GM12878 (cell line): ENCODE measurements at regions not wholly inside any gene's neighbourhood (a gene's known extent, or its start where the extent isn't known, plus 50 kb on each side); places are given as distances from the start of the nearest gene placed in this dataset.
A peak's percentile ranks its signal among the peaks of the same experiment; 100 is the strongest.

Experiments
- ATAC-seq: fragments of 200-7000 bp; cut with Tn5 transposase; 3 replicates; pipeline ENCODE4 v1.9.1; 2020; ENCODE audit warnings: mild to moderate bottlenecking, moderate library complexity
- BruUV-seq: library from RNA; stranded (reverse); fragments of 400-500 nt; replicated peaks from 2 replicates; lab custom pipeline; 2021; lab: Mats Ljungman, UMichigan
- CTCF ChIA-PET: fragments of 300-600 bp; sonication (Branson Sonifier 250); formaldehyde crosslinking; extraction: SDS; loops from one replicate; lab custom pipeline; 2021; ENCODE audit warnings: inconsistent platforms; lab: Yijun Ruan, JAX
- POLR2A ChIA-PET: fragments of 350-600 bp; formaldehyde crosslinking; extraction: SDS; loops from one replicate; lab custom pipeline; 2021; ENCODE audit warnings: inconsistent platforms; lab: Charles Lee
- RAD21 ChIA-PET: fragments of 300-600 bp; sonication (Branson Sonifier 250); formaldehyde crosslinking; loops from one replicate; lab custom pipeline; 2023; ENCODE audit warnings: antibody characterized with exemption; ENCODE audit not compliant: unreplicated experiment; lab: Charles Lee
- SMC1A ChIA-PET: fragments of 300-600 bp; sonication (Branson Sonifier 250); formaldehyde crosslinking; loops from one replicate; lab custom pipeline; 2023; ENCODE audit not compliant: unreplicated experiment, uncharacterized antibody; lab: Charles Lee
- DNase-seq: peaks from one replicate; pipeline ENCODE4 v3.0.0-alpha.2; 2011; ENCODE audit warnings: low read depth, low spot score
- FAIRE-seq: peaks from 3 replicates; lab custom pipeline; 2011; peaks lifted over from hg19 to GRCh38; lab: Jason Lieb, UNC
- H2AFZ ChIP-seq: 2 replicates; pipeline ENCODE4 v1.6.0; 2011; ENCODE audit warnings: low read depth, low read length, control low read depth; ENCODE audit not compliant: control insufficient read depth
- H3K27ac ChIP-seq: 2 replicates; pipeline ENCODE4 v1.5.1; 2011; ENCODE audit warnings: control low read depth; ENCODE audit not compliant: control insufficient read depth, insufficient read depth
- H3K27me3 ChIP-seq, 2 experiments: replicated peaks in 1 of 2; 2 replicates each; pipeline versions ENCODE4 v1.6.0 to v1.6.1; 2011; ENCODE audit warnings: low read length in 1 of 2; ENCODE audit not compliant: control insufficient read depth in 2 of 2, insufficient read depth in 2 of 2
- H3K36me3 ChIP-seq, 2 experiments: 2 replicates each; pipeline ENCODE4 v1.5.1; 2011; ENCODE audit warnings: low read length in 1 of 2; ENCODE audit not compliant: control insufficient read depth in 2 of 2, insufficient read depth in 2 of 2
- H3K4me1 ChIP-seq: 2 replicates; pipeline ENCODE4 v1.6.1; 2011; ENCODE audit warnings: mild to moderate bottlenecking, low read length, moderate library complexity, mixed read lengths; ENCODE audit not compliant: control insufficient read depth, insufficient read depth
- H3K4me2 ChIP-seq: 2 replicates; pipeline ENCODE4 v1.6.0; 2011; ENCODE audit warnings: control low read depth; ENCODE audit not compliant: control insufficient read depth, insufficient read depth
- H3K4me3 ChIP-seq: fragments of 200-600 bp; sonication (generic); 2 replicates; pipeline ENCODE4 v1.5.1; 2016
- H3K79me2 ChIP-seq: 2 replicates; pipeline ENCODE4 v1.6.0; 2011; ENCODE audit warnings: low read length; ENCODE audit not compliant: control insufficient read depth, insufficient read depth
- H3K9ac ChIP-seq: 2 replicates; pipeline ENCODE4 v1.8.0; 2011; ENCODE audit warnings: low read length, control low read depth, mixed read lengths; ENCODE audit not compliant: control insufficient read depth, insufficient read depth
- H3K9me3 ChIP-seq: replicated peaks from 3 replicates; pipeline ENCODE4 v1.5.1; 2011; ENCODE audit warnings: mild to moderate bottlenecking, low read length; ENCODE audit not compliant: control insufficient read depth, insufficient read depth
- H4K20me1 ChIP-seq: 2 replicates; pipeline ENCODE4 v1.6.0; 2011; ENCODE audit not compliant: control insufficient read depth, insufficient read depth
- BHLHE40 ChIP-seq, 2 experiments: fragments of 450-650 bp in 1 of 2; IDR thresholded peaks; 2 replicates each; pipeline ENCODE4 v1.6.1; 2011 to 2017; ENCODE audit warnings: low read depth in 2 of 2, borderline replicate concordance in 1 of 2, improper control_type of control experiment in 1 of 2, low read length in 1 of 2, mild to moderate bottlenecking in 1 of 2
- MEF2A ChIP-seq: IDR thresholded peaks from 2 replicates; pipeline ENCODE4 v1.6.1; 2011; ENCODE audit warnings: low read depth, mild to moderate bottlenecking, low read length, moderate library complexity; ENCODE audit not compliant: insufficient read depth
- RCOR1 ChIP-seq: conservative IDR thresholded peaks from 2 replicates; pipeline ENCODE4 v1.6.1; 2012; ENCODE audit warnings: low read depth, low read length, improper control_type of control experiment
- SIX5 ChIP-seq: IDR thresholded peaks from 2 replicates; pipeline ENCODE4 v1.6.1; 2011; ENCODE audit warnings: mild to moderate bottlenecking, low read depth, low read length, moderate library complexity; ENCODE audit not compliant: severe bottlenecking
- SMARCA5 ChIP-seq: fragments of 450-650 bp; IDR thresholded peaks from 2 replicates; pipeline ENCODE4 v1.6.1; 2017; ENCODE audit warnings: mild to moderate bottlenecking
- SPI1 ChIP-seq: IDR thresholded peaks from 2 replicates; pipeline ENCODE4 v1.6.1; 2011; ENCODE audit warnings: low read depth, mild to moderate bottlenecking, low read length, moderate library complexity, borderline replicate concordance; ENCODE audit not compliant: insufficient read depth
- YBX1 ChIP-seq: fragments of 450-650 bp; IDR thresholded peaks from 2 replicates; pipeline ENCODE4 v1.6.1; 2016; ENCODE audit warnings: antibody characterized with exemption
- ZSCAN29 ChIP-seq: fragments of 450-650 bp; IDR thresholded peaks from 2 replicates; pipeline ENCODE4 v1.6.1; 2017; ENCODE audit warnings: mild to moderate bottlenecking, moderate library complexity
- WGBS: methylation state at CpG from one replicate; pipeline ENCODE4 v1.1.6; 2016; ENCODE audit warnings: low lambda C conversion rate; ENCODE audit not compliant: insufficient replicate concordance, insufficient coverage; ENCODE audit errors: missing lambda C conversion rate; 5-methylcytosine and 5-hydroxymethylcytosine counted together
- in situ Hi-C: fragments of 300-500 bp; cut with MboI; formaldehyde crosslinking; loops from 9 replicates; pipeline ENCODE4 v1.14.3; 2018; ENCODE audit warnings: mixed read lengths
- intact Hi-C: fragments of 100-400 bp; cut with micrococcal nuclease; formaldehyde crosslinking; loops from one replicate; pipeline ENCODE4 v1.14.2; 2022; ENCODE audit not compliant: unreplicated experiment
- TF ChIP-seq, protein P1 (sequence below), 3 experiments: IDR thresholded peaks in 2 of 3; conservative IDR thresholded peaks in 1 of 3; 2 replicates each; pipeline ENCODE4 v1.5.1; 2011; ENCODE audit warnings: low read depth in 3 of 3, low read length in 3 of 3, mild to moderate bottlenecking in 3 of 3, control low read depth in 2 of 3, moderate library complexity in 2 of 3, inconsistent platforms in 1 of 3, mixed read lengths in 1 of 3; ENCODE audit not compliant: control insufficient read depth in 2 of 3, insufficient read depth in 1 of 3; ENCODE audit errors: extremely low read depth in 1 of 3
- TF ChIP-seq, protein P2 (sequence below): fragments of 450-650 bp; IDR thresholded peaks from 2 replicates; pipeline ENCODE4 v1.6.1; 2018; ENCODE audit warnings: mild to moderate bottlenecking, low read depth, moderate library complexity; ENCODE audit not compliant: partially characterized antibody

GRCh38 chr5:97545886-97546535 lies 363.0 kb upstream of the RIOK2 start:
- in situ Hi-C loops (no loop called here), intact Hi-C loops (loop anchor here (5.0 to 10.0 kb wide), 4 partner anchors 189 to 1279 kb away; partner anchors contain the start of gene RGMB)
- ChIA-PET CTCF (interaction anchor here (0.6 to 4.8 kb wide), 3 partner anchors 12 to 127 kb away, joined by 3 to 33 read pairs (median 4); no protein-coding TSS in a partner anchor), RAD21 (interaction anchor here (0.7 kb wide), 1 partner anchor 12 kb away, joined by 3 read pairs; no protein-coding TSS in a partner anchor), SMC1A (interaction anchor here (1.3 to 2.3 kb wide), 2 partner anchors 12 to 16 kb away, joined by 4 to 12 read pairs; no protein-coding TSS in a partner anchor), POLR2A (interaction anchor here (0.7 kb wide), 1 partner anchor 444 kb away, joined by 8 read pairs; no protein-coding TSS in a partner anchor)
- Histone ChIP-seq H2AFZ (no peak overlapping the region), H3K79me2 (no peaks in the 10 kb centered on the region), H3K27me3 (no peaks in the 10 kb centered on the region), H3K9me3 (peaks cover 3% of the 10 kb centered on the region; the same call in 2 of the 3 replicates), H3K9ac (no peak overlapping the region), H3K4me2 (no peak overlapping the region), H3K4me1 (peaks cover 11% of the 10 kb centered on the region), H3K27ac (no peak overlapping the region), H4K20me1 (no peaks in the 10 kb centered on the region), H3K36me3 (no peaks in the 10 kb centered on the region), H3K4me3 (no peak overlapping the region)
- FAIRE-seq (no peak), DNase-seq (no peak), ATAC-seq (no peak)
- no peak for TF ChIP-seq SMARCA5
- peak; percentile 3; the same call in 1 of the 2 replicates for TF ChIP-seq SPI1
- 70% methylated on average over 2 of the region's 2 CpGs for WGBS
- no TSS peak for BruUV-seq

DNA sequence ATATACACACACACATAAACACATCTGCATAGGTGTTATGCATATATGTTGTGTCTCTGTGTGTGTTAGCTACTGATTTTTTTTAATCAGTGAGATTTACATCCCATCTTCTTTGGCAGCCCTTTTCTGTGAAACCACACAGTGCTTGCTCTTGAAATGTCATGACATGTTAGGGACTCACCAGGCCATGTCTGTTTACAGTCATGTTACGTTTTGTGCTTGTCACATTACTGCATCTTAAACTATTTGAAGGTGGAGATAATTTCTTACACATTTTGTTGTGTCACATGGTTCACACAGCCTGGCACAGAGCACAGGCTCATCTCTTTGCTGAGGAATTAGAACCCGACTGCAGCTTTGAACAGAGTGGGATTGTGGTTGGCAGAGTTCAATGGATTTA lies 364.4 kb upstream of the RIOK2 start:
- no peak overlapping the region for H2AFZ ChIP-seq
- ChIA-PET POLR2A (no interaction called here), RAD21 (no interaction called here), CTCF (interaction anchor here (4.8 kb wide), 1 partner anchor 13 kb away, joined by 33 read pairs; no protein-coding TSS in a partner anchor), SMC1A (interaction anchor here (1.2 to 2.3 kb wide), 2 partner anchors 13 to 16 kb away, joined by 4 to 12 read pairs; no protein-coding TSS in a partner anchor)
- no peaks in the 10 kb centered on the region for H3K36me3 ChIP-seq
- intact Hi-C loops (loop anchor here (5.0 to 10.0 kb wide), 4 partner anchors 190 to 1277 kb away; partner anchors contain the start of gene RGMB), in situ Hi-C loops (no loop called here)
- BruUV-seq = no TSS peak
- no peaks in the 10 kb centered on the region for H3K27me3 ChIP-seq
- 83% methylated on average over 2 of the region's 2 CpGs for WGBS
- H3K79me2 ChIP-seq = no peaks in the 10 kb centered on the region
- FAIRE-seq = no peak
- H3K4me1 ChIP-seq = peaks cover 11% of the 10 kb centered on the region
- H3K4me3 ChIP-seq = no peak overlapping the region
- H3K4me2 ChIP-seq = no peak overlapping the region
- H3K9ac ChIP-seq = no peak overlapping the region
- H3K9me3 ChIP-seq = peaks cover 3% of the 10 kb centered on the region; the same call in 2 of the 3 replicates
- no peaks in the 10 kb centered on the region for H4K20me1 ChIP-seq
- no peak for ATAC-seq
- no peak overlapping the region for H3K27ac ChIP-seq
- DNase-seq = no peak
- TF ChIP-seq RCOR1 (no peak), MEF2A (no peak), YBX1 (no peak), SIX5 (no peak), ZSCAN29 (no peak), SMARCA5 (no peak), BHLHE40 (IDR thresholded peaks at IDR 0.05; ENCODE audit: borderline replicate concordance in 1 of 2, low read depth in 2 of 2, low read length in 1 of 2) (no peak)
- TF ChIP-seq, protein P1, sequence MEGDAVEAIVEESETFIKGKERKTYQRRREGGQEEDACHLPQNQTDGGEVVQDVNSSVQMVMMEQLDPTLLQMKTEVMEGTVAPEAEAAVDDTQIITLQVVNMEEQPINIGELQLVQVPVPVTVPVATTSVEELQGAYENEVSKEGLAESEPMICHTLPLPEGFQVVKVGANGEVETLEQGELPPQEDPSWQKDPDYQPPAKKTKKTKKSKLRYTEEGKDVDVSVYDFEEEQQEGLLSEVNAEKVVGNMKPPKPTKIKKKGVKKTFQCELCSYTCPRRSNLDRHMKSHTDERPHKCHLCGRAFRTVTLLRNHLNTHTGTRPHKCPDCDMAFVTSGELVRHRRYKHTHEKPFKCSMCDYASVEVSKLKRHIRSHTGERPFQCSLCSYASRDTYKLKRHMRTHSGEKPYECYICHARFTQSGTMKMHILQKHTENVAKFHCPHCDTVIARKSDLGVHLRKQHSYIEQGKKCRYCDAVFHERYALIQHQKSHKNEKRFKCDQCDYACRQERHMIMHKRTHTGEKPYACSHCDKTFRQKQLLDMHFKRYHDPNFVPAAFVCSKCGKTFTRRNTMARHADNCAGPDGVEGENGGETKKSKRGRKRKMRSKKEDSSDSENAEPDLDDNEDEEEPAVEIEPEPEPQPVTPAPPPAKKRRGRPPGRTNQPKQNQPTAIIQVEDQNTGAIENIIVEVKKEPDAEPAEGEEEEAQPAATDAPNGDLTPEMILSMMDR (IDR thresholded peaks at IDR 0.05 in 2 of 3, conservative IDR thresholded peaks at IDR 0.05 in 1 of 3; ENCODE audit: control insufficient read depth in 2 of 3, extremely low read depth in 1 of 3, insufficient read depth in 1 of 3, low read depth in 3 of 3, low read length in 3 of 3) = no peak
- TF ChIP-seq, protein P2, sequence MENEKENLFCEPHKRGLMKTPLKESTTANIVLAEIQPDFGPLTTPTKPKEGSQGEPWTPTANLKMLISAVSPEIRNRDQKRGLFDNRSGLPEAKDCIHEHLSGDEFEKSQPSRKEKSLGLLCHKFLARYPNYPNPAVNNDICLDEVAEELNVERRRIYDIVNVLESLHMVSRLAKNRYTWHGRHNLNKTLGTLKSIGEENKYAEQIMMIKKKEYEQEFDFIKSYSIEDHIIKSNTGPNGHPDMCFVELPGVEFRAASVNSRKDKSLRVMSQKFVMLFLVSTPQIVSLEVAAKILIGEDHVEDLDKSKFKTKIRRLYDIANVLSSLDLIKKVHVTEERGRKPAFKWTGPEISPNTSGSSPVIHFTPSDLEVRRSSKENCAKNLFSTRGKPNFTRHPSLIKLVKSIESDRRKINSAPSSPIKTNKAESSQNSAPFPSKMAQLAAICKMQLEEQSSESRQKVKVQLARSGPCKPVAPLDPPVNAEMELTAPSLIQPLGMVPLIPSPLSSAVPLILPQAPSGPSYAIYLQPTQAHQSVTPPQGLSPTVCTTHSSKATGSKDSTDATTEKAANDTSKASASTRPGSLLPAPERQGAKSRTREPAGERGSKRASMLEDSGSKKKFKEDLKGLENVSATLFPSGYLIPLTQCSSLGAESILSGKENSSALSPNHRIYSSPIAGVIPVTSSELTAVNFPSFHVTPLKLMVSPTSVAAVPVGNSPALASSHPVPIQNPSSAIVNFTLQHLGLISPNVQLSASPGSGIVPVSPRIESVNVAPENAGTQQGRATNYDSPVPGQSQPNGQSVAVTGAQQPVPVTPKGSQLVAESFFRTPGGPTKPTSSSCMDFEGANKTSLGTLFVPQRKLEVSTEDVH = no peak
